ENCODE measurements at regions not wholly inside any gene's neighbourhood (a gene's known extent, or its start where the extent isn't known, plus 50 kb on each side); places are given as distances from the start of the nearest gene placed in this dataset.

DNA sequence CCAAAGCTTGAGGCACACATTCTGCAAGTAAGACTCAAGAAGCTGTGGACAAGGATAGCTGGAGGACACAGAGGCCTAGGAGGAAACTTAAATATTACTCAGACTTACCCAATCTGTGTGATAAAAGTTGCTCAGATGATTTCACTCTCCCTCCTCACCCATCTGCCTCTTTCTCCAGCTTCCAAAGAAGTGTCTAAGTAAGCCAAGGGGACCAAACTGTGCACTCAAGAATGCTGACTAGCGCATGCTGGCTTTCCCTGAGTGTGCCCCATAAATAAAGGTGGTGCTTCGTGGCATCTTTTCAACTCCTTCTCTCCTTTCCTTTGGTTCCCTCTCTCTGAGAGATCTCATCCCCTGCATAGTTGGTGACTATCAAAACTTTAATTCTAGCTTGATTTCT is 211.0 kb upstream of the LMCD1 start:
- Histone ChIP-seq H3K4me2 (ENCODE audit: low read length) (no peak overlapping the region), H3K9me2 (ENCODE audit: insufficient read depth, low read length) (no peaks in the 10 kb centered on the region), H3K27me3 (ENCODE audit: insufficient read depth, low read depth, low read length) (no peaks in the 10 kb centered on the region), H3K79me2 (replicated peaks; ENCODE audit: insufficient read depth, low read length) (no peaks in the 10 kb centered on the region), H3K27ac (ENCODE audit: low read length) (no peak overlapping the region), H3K4me3 (ENCODE audit: low read length) (no peak overlapping the region), H3F3A (ENCODE audit: insufficient read depth, low read length, poor library complexity, severe bottlenecking) (no peaks in the 10 kb centered on the region), H3K9me3 (ENCODE audit: low read length) (no peaks in the 10 kb centered on the region), H2AFZ (ENCODE audit: low read depth, low read length) (no peak overlapping the region), H4K20me1 (ENCODE audit: insufficient read depth) (no peaks in the 10 kb centered on the region), H3K36me3 (ENCODE audit: insufficient read depth, low read length) (no peaks in the 10 kb centered on the region), H3K9ac (ENCODE audit: low read length) (no peak overlapping the region)
- TF ChIP-seq, protein P1, sequence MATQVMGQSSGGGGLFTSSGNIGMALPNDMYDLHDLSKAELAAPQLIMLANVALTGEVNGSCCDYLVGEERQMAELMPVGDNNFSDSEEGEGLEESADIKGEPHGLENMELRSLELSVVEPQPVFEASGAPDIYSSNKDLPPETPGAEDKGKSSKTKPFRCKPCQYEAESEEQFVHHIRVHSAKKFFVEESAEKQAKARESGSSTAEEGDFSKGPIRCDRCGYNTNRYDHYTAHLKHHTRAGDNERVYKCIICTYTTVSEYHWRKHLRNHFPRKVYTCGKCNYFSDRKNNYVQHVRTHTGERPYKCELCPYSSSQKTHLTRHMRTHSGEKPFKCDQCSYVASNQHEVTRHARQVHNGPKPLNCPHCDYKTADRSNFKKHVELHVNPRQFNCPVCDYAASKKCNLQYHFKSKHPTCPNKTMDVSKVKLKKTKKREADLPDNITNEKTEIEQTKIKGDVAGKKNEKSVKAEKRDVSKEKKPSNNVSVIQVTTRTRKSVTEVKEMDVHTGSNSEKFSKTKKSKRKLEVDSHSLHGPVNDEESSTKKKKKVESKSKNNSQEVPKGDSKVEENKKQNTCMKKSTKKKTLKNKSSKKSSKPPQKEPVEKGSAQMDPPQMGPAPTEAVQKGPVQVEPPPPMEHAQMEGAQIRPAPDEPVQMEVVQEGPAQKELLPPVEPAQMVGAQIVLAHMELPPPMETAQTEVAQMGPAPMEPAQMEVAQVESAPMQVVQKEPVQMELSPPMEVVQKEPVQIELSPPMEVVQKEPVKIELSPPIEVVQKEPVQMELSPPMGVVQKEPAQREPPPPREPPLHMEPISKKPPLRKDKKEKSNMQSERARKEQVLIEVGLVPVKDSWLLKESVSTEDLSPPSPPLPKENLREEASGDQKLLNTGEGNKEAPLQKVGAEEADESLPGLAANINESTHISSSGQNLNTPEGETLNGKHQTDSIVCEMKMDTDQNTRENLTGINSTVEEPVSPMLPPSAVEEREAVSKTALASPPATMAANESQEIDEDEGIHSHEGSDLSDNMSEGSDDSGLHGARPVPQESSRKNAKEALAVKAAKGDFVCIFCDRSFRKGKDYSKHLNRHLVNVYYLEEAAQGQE (IDR thresholded peaks at IDR 0.05; ENCODE audit: borderline replicate concordance): no peak
- TF ChIP-seq, protein P2, sequence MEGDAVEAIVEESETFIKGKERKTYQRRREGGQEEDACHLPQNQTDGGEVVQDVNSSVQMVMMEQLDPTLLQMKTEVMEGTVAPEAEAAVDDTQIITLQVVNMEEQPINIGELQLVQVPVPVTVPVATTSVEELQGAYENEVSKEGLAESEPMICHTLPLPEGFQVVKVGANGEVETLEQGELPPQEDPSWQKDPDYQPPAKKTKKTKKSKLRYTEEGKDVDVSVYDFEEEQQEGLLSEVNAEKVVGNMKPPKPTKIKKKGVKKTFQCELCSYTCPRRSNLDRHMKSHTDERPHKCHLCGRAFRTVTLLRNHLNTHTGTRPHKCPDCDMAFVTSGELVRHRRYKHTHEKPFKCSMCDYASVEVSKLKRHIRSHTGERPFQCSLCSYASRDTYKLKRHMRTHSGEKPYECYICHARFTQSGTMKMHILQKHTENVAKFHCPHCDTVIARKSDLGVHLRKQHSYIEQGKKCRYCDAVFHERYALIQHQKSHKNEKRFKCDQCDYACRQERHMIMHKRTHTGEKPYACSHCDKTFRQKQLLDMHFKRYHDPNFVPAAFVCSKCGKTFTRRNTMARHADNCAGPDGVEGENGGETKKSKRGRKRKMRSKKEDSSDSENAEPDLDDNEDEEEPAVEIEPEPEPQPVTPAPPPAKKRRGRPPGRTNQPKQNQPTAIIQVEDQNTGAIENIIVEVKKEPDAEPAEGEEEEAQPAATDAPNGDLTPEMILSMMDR (IDR thresholded peaks at IDR 0.05; ENCODE audit: poor library complexity, severe bottlenecking): no peak

DNA sequence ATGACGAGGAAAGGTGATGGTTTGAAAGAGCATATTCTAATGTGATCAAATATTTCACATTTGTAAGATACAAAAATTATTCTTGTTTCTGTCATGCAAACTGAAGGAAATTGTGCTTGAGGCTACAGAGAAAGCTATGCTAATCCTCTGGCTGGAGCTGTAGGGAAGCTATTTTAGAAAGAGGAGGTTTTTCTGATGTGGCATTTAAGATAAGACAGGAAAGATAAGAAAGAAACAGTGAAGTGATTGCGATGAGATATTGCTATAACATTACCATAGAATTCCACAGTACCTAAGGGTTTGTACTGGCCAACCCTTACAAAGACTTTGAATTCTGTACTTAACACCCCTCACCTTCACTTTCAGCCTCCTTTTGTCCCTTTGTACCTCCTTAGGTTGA is 205.2 kb upstream of the LMCD1 start:
- no peaks in the 10 kb centered on the region for H3K27me3 ChIP-seq (ENCODE audit: insufficient read depth, low read depth, low read length)
- no peaks in the 10 kb centered on the region for H4K20me1 ChIP-seq (ENCODE audit: insufficient read depth)
- H3K9ac ChIP-seq (ENCODE audit: low read length): no peak overlapping the region
- H2AFZ ChIP-seq (ENCODE audit: low read depth, low read length): no peak overlapping the region
- no peaks in the 10 kb centered on the region for H3K9me3 ChIP-seq (ENCODE audit: low read length)
- H3K36me3 ChIP-seq (ENCODE audit: insufficient read depth, low read length): no peaks in the 10 kb centered on the region
- H3K4me2 ChIP-seq (ENCODE audit: low read length): no peak overlapping the region
- H3K9me2 ChIP-seq (ENCODE audit: insufficient read depth, low read length): no peaks in the 10 kb centered on the region
- no peak overlapping the region for H3K4me3 ChIP-seq (ENCODE audit: low read length)
- H3F3A ChIP-seq (ENCODE audit: insufficient read depth, low read length, poor library complexity, severe bottlenecking): no peaks in the 10 kb centered on the region
- no peak overlapping the region for H3K27ac ChIP-seq (ENCODE audit: low read length)
- no peak for TF ChIP-seq EZH2 (IDR thresholded peaks at IDR 0.05; ENCODE audit: borderline replicate concordance, insufficient read depth, low read length, poor library complexity, severe bottlenecking)
- no peaks in the 10 kb centered on the region for H3K79me2 ChIP-seq (replicated peaks; ENCODE audit: insufficient read depth, low read length)

DNA sequence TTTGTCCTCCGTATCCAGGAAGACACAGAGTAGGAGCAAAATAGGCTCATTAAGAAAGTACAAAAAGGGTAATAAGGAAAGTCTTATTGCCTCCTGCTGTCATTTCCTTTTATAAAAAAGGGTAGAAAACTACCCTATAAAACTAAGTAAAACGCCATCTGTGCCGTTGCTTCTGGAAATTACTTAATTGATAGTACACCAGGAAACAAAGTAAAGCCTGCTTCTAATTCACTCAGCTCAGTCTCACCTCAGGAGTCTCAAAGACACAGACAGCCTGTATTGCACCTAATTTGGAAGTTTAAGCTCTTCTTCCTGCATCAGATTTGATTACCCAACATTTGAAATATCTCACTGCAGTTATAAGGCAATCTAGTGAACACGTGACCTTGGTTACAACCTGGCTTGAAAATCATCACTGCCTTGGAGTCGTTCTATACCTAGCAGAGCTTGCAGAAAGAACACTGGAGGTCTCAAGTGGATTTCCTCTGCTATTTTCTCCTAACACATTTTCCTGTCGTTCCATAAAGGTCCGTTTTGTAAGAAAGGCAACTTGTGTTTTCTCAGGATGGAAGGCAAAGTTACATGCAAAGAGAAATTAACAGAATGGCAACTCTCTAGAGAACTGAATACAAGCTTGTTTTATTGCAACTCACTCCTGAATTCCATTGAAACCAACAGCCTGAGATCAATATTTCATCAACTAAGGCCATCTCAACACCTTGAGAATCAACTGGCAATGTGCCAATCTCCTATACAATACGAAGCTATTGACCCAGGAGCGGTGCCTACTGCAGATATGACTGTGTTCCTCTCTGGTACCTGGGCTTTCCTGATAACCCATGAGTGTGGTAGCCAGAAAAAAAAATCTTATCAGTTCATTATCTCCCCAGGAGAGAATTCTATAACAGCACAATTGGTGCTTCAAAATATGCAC is 203.3 kb upstream of the LMCD1 start:
- Histone ChIP-seq H3K9me2 (ENCODE audit: insufficient read depth, low read length) (no peaks in the 10 kb centered on the region), H3K9me3 (ENCODE audit: low read length) (no peaks in the 10 kb centered on the region), H3K79me2 (replicated peaks; ENCODE audit: insufficient read depth, low read length) (no peaks in the 10 kb centered on the region), H3K4me2 (ENCODE audit: low read length) (no peak overlapping the region), H3K4me3 (ENCODE audit: low read length) (no peak overlapping the region), H3K27me3 (ENCODE audit: insufficient read depth, low read depth, low read length) (no peaks in the 10 kb centered on the region), H3K36me3 (ENCODE audit: insufficient read depth, low read length) (no peaks in the 10 kb centered on the region), H3F3A (ENCODE audit: insufficient read depth, low read length, poor library complexity, severe bottlenecking) (no peaks in the 10 kb centered on the region), H2AFZ (ENCODE audit: low read depth, low read length) (no peak overlapping the region), H3K27ac (ENCODE audit: low read length) (no peak overlapping the region), H4K20me1 (ENCODE audit: insufficient read depth) (no peaks in the 10 kb centered on the region), H3K9ac (ENCODE audit: low read length) (no peak overlapping the region)
- TF ChIP-seq RAD21 (conservative IDR thresholded peaks at IDR 0.05): no peak
- TF ChIP-seq MXI1 (conservative IDR thresholded peaks at IDR 0.05; ENCODE audit: poor library complexity, severe bottlenecking): no peak
- no peak for TF ChIP-seq SMC3 (conservative IDR thresholded peaks at IDR 0.05; ENCODE audit: poor library complexity)
- TF ChIP-seq, protein P1 (IDR thresholded peaks at IDR 0.05; ENCODE audit: borderline replicate concordance): no peak
- no peak for TF ChIP-seq TAF1 (IDR thresholded peaks at IDR 0.05; ENCODE audit: low read depth)
- TF ChIP-seq, protein P2 (IDR thresholded peaks at IDR 0.05; ENCODE audit: poor library complexity, severe bottlenecking): no peak
- TF ChIP-seq EZH2 (IDR thresholded peaks at IDR 0.05; ENCODE audit: borderline replicate concordance, insufficient read depth, low read length, poor library complexity, severe bottlenecking): no peak
- no peak for TF ChIP-seq EP300 (conservative IDR thresholded peaks at IDR 0.05; ENCODE audit: poor library complexity, severe bottlenecking)
